ENCODE measurements at regions not wholly inside any gene's neighbourhood (a gene's known extent, or its start where the extent isn't known, plus 50 kb on each side); places are given as distances from the start of the nearest gene placed in this dataset.

- Histone ChIP-seq H4K20me1 (replicated peaks in 1 of 2; ENCODE audit: control insufficient read depth in 1 of 2, insufficient read depth in 2 of 2, low read length in 2 of 2) (no peaks in the 10 kb centered on the region), H3K23ac (ENCODE audit: insufficient read length) (no peak overlapping the region), H2BK12ac (ENCODE audit: low read depth, low read length) (no peak overlapping the region), H4K5ac (ENCODE audit: insufficient read length, low read depth, low read length) (no peak overlapping the region), H3K4me3 (ENCODE audit: extremely low read depth in 1 of 4, insufficient read depth in 2 of 4, low read depth in 3 of 4, low read length in 4 of 4) (no peak overlapping the region), H3K4ac (replicated peaks; ENCODE audit: insufficient read length, low read depth, low read length) (no peak overlapping the region), H3K18ac (ENCODE audit: extremely low read depth, low read length) (no peak overlapping the region), H3K79me2 (ENCODE audit: control insufficient read depth in 1 of 2, insufficient read depth in 2 of 2, low read length in 2 of 2) (no peaks in the 10 kb centered on the region), H3K23me2 (ENCODE audit: low read depth, low read length) (no peaks in the 10 kb centered on the region), H2BK5ac (ENCODE audit: low read depth, low read length) (no peak overlapping the region), H2AK5ac (ENCODE audit: low read depth, low read length) (no peak overlapping the region), H3K36me3 (ENCODE audit: control insufficient read depth in 2 of 4, insufficient read depth in 4 of 4, low read length in 3 of 4) (no peaks in the 10 kb centered on the region), H2BK15ac (ENCODE audit: low read length) (no peak overlapping the region), H3K27me3 (replicated peaks in 1 of 4; ENCODE audit: control insufficient read depth in 3 of 4, extremely low read depth in 1 of 4, insufficient read depth in 3 of 4, low read length in 3 of 4) (no peaks in the 10 kb centered on the region), H3K56ac (replicated peaks; ENCODE audit: insufficient read length, low read depth, low read length) (no peak overlapping the region), H3K4me1 (replicated peaks in 1 of 4; ENCODE audit: control insufficient read depth in 3 of 4, insufficient read depth in 4 of 4, low read length in 3 of 4) (no peaks in the 10 kb centered on the region), H3K4me2 (ENCODE audit: insufficient read depth in 1 of 2, low read depth in 2 of 2, low read length in 2 of 2) (no peak overlapping the region), H3K14ac (ENCODE audit: insufficient read length) (no peak overlapping the region), H2BK20ac (ENCODE audit: low read length) (no peak overlapping the region), H3K79me1 (ENCODE audit: low read depth, low read length) (no peaks in the 10 kb centered on the region), H2AFZ (ENCODE audit: low read length) (no peak overlapping the region), H4K8ac (ENCODE audit: extremely low read depth, insufficient read depth, low read length) (no peak overlapping the region), H3K9ac (replicated peaks in 1 of 4; ENCODE audit: extremely low read depth in 1 of 4, low read depth in 3 of 4, low read length in 3 of 4) (no peak overlapping the region), H3K27ac (ENCODE audit: low read depth, low read length) (no peak overlapping the region), H4K91ac (replicated peaks; ENCODE audit: insufficient read length, low read length) (no peak overlapping the region), H3K9me3 (ENCODE audit: insufficient read depth in 2 of 2, low read depth in 1 of 2, low read length in 1 of 2) (no peaks in the 10 kb centered on the region), H2BK120ac (replicated peaks; ENCODE audit: low read depth, low read length) (no peak overlapping the region)
- peak; percentile 8; the same call in 1 of the 2 replicates for TF ChIP-seq CEBPB (IDR thresholded peaks at IDR 0.05; ENCODE audit: low read depth, low read length)
- TF ChIP-seq SIX5 (IDR thresholded peaks at IDR 0.05; ENCODE audit: low read depth, low read length), result no peak
- 95% methylated on average over 7 of the region's 7 CpGs; no CpG with 5 or more reads in 1 of the 2 experiments for WGBS, 2 experiments (ENCODE audit: extremely low coverage in 1 of 2, insufficient coverage in 1 of 2, insufficient read length in 1 of 2, insufficient replicate concordance in 2 of 2, low coverage in 1 of 2, low lambda C conversion rate in 2 of 2, missing lambda C conversion rate in 1 of 2)
- no peak for DNase-seq (ENCODE audit: low read depth in 1 of 2, low spot score in 2 of 2)
- FAIRE-seq, result no peak
- ChIA-PET CTCF (ENCODE audit: partially characterized antibody) (no interaction called here), POLR2A (ENCODE audit: partially characterized antibody) (no interaction called here)
Observed at GRCh38 chr6:91611190-91611589, 1024.3 kb upstream of the MAP3K7 start.

Data from H1 (cell line).